Thymus (tissue), 11 donors: ENCODE measurements at regions not wholly inside any gene's neighbourhood (a gene's known extent, or its start where the extent isn't known, plus 50 kb on each side); places are given as distances from the start of the nearest gene placed in this dataset.

Experiments used
- DNase-seq, 9 donors: peaks; one replicate each; pipeline ENCODE4 v3.0.0-alpha.2; 2013; ENCODE audit warnings: low spot score in 9 of 9, low read depth in 6 of 9, missing footprints in 1 of 9
- H3K27ac ChIP-seq, 2 donors: one replicate each; pipeline ENCODE4 v1.5.1; 2013; ENCODE audit warnings: control low read depth in 1 of 2, low read depth in 1 of 2, low read length in 1 of 2, mild to moderate bottlenecking in 1 of 2, moderate library complexity in 1 of 2
- H3K27me3 ChIP-seq, 2 donors: one replicate each; pipeline ENCODE4 v1.5.1; 2013; ENCODE audit warnings: low read length in 1 of 2; ENCODE audit not compliant: control insufficient read depth in 2 of 2, insufficient read depth in 1 of 2
- H3K36me3 ChIP-seq, 2 donors: one replicate each; pipeline ENCODE4 v1.5.1; 2013; ENCODE audit warnings: low read length in 1 of 2, mild to moderate bottlenecking in 1 of 2, moderate library complexity in 1 of 2; ENCODE audit not compliant: control insufficient read depth in 2 of 2, insufficient read depth in 2 of 2
- H3K4me1 ChIP-seq, 2 donors: one replicate each; pipeline ENCODE4 v1.5.1; 2013; ENCODE audit warnings: low read length in 2 of 2; ENCODE audit not compliant: control insufficient read depth in 2 of 2, insufficient read depth in 2 of 2
- H3K4me3 ChIP-seq, 2 donors: one replicate each; pipeline ENCODE4 v1.5.1; 2013; ENCODE audit warnings: low read length in 2 of 2, control low read depth in 1 of 2, mild to moderate bottlenecking in 1 of 2
- H3K9me3 ChIP-seq, 2 donors: one replicate each; pipeline ENCODE4 v1.5.1; 2013; ENCODE audit warnings: low read length in 1 of 2, mild to moderate bottlenecking in 1 of 2; ENCODE audit not compliant: control insufficient read depth in 2 of 2, insufficient read depth in 1 of 2
- WGBS: extraction: QIAGEN DNeasy Blood & Tissue Kit; methylation state at CpG from one replicate; pipeline ENCODE4 v1.1.7; 2013; 5-methylcytosine and 5-hydroxymethylcytosine counted together
- donor health status: healthy.

- Histone ChIP-seq H3K27me3 (no peaks in the 10 kb centered on the region), H3K27ac (no peak overlapping the region), H3K4me3 (no peak overlapping the region), H3K4me1 (no peaks in the 10 kb centered on the region), H3K36me3 (no peaks in the 10 kb centered on the region), H3K9me3 (peaks cover 0 to 4% of the 10 kb centered on the region in 2 donors)
- DNase-seq: no peak
- 95% methylated on average over 1 of the region's 1 CpG for WGBS
Measured at GRCh38 chr6:94463306-94463705, 1043.9 kb upstream of the EPHA7 start.

- Histone ChIP-seq H3K27ac (no peak overlapping the region), H3K4me3 (no peak overlapping the region), H3K9me3 (peaks cover 0 to 4% of the 10 kb centered on the region in 2 donors), H3K36me3 (no peaks in the 10 kb centered on the region), H3K4me1 (no peaks in the 10 kb centered on the region), H3K27me3 (no peaks in the 10 kb centered on the region)
- DNase-seq: no peak
Measured at GRCh38 chr6:94462231-94462630, 1042.9 kb upstream of the EPHA7 start.

- Histone ChIP-seq H3K27me3 (no peaks in the 10 kb centered on the region), H3K4me1 (no peaks in the 10 kb centered on the region), H3K36me3 (no peaks in the 10 kb centered on the region), H3K27ac (no peak overlapping the region), H3K4me3 (no peak overlapping the region), H3K9me3 (peaks cover 0 to 2% of the 10 kb centered on the region in 2 donors)
- 73% methylated on average over 2 of the region's 2 CpGs for WGBS
- no peak for DNase-seq
Measured at GRCh38 chr6:94456266-94456665, 1036.9 kb upstream of the EPHA7 start.

GRCh38 chr6:94454231-94454630 is 1034.9 kb upstream of the EPHA7 start:
- Histone ChIP-seq H3K4me1 (no peaks in the 10 kb centered on the region), H3K27me3 (no peaks in the 10 kb centered on the region), H3K36me3 (no peaks in the 10 kb centered on the region), H3K4me3 (no peak overlapping the region), H3K9me3 (peaks cover 0 to 2% of the 10 kb centered on the region in 2 donors), H3K27ac (no peak overlapping the region)
- DNase-seq: no peak
- 75% methylated on average over 2 of the region's 2 CpGs for WGBS

- H3K27ac ChIP-seq: no peak overlapping the region
- H3K27me3 ChIP-seq: no peaks in the 10 kb centered on the region
- 65% methylated on average over 3 of the region's 3 CpGs for WGBS
- H3K4me1 ChIP-seq: no peaks in the 10 kb centered on the region
- no peak overlapping the region for H3K4me3 ChIP-seq
- peaks cover 0 to 3% of the 10 kb centered on the region in 2 donors for H3K9me3 ChIP-seq
- DNase-seq: no peak
- no peaks in the 10 kb centered on the region for H3K36me3 ChIP-seq
Measured at GRCh38 chr6:94446120-94446519, 1026.8 kb upstream of the EPHA7 start.

GRCh38 chr6:94443701-94444100 is 1024.3 kb upstream of the EPHA7 start:
- Histone ChIP-seq H3K36me3 (no peaks in the 10 kb centered on the region), H3K4me3 (no peak overlapping the region), H3K27me3 (no peaks in the 10 kb centered on the region), H3K27ac (no peak overlapping the region), H3K9me3 (peaks cover 0 to 3% of the 10 kb centered on the region in 2 donors), H3K4me1 (no peaks in the 10 kb centered on the region)
- DNase-seq: no peak
- 75% methylated on average over 2 of the region's 2 CpGs for WGBS

- Histone ChIP-seq H3K27me3 (no peaks in the 10 kb centered on the region), H3K36me3 (no peaks in the 10 kb centered on the region), H3K4me1 (no peaks in the 10 kb centered on the region), H3K27ac (no peak overlapping the region), H3K4me3 (no peak overlapping the region), H3K9me3 (peaks cover 0 to 2% of the 10 kb centered on the region in 2 donors)
- DNase-seq: no peak
Measured at GRCh38 chr6:94424692-94425091, 1005.3 kb upstream of the EPHA7 start.

- 88% methylated on average over 1 of the region's 1 CpG for WGBS
- H3K4me1 ChIP-seq: no peaks in the 10 kb centered on the region
- no peaks in the 10 kb centered on the region for H3K27me3 ChIP-seq
- H3K4me3 ChIP-seq: no peak overlapping the region
- no peak for DNase-seq
- H3K9me3 ChIP-seq: no peaks in the 10 kb centered on the region
- no peak overlapping the region for H3K27ac ChIP-seq
- H3K36me3 ChIP-seq: no peaks in the 10 kb centered on the region
Measured at GRCh38 chr6:94417363-94417762, 998.0 kb upstream of the EPHA7 start.

- Histone ChIP-seq H3K4me1 (no peaks in the 10 kb centered on the region), H3K27ac (no peak overlapping the region), H3K9me3 (no peaks in the 10 kb centered on the region), H3K27me3 (no peaks in the 10 kb centered on the region), H3K4me3 (no peak overlapping the region), H3K36me3 (no peaks in the 10 kb centered on the region)
- no peak for DNase-seq
- 85% methylated on average over 1 of the region's 1 CpG for WGBS
Measured at GRCh38 chr6:94414041-94414440, 994.7 kb upstream of the EPHA7 start.

- WGBS: 49% methylated on average over 3 of the region's 3 CpGs
- H3K27ac ChIP-seq: no peak overlapping the region
- H3K4me3 ChIP-seq: no peak overlapping the region
- no peaks in the 10 kb centered on the region for H3K27me3 ChIP-seq
- no peaks in the 10 kb centered on the region for H3K36me3 ChIP-seq
- DNase-seq: no peak
- H3K9me3 ChIP-seq: no peaks in the 10 kb centered on the region
- no peaks in the 10 kb centered on the region for H3K4me1 ChIP-seq
Measured at GRCh38 chr6:94401311-94401710, 982.0 kb upstream of the EPHA7 start.
